IMR-90 (cell line): ENCODE measurements at regions not wholly inside any gene's neighbourhood (a gene's known extent, or its start where the extent isn't known, plus 50 kb on each side); places are given as distances from the start of the nearest gene placed in this dataset.

Experiments
- ATAC-seq: fragments of 200-7000 bp; cut with Tn5 transposase; 2 replicates; pipeline ENCODE4 v1.9.1; 2020; ENCODE audit warnings: low read depth, mild to moderate bottlenecking, moderate library complexity
- BruUV-seq: library from RNA; stranded (reverse); fragments of 400-500 nt; replicated peaks from 2 replicates; lab custom pipeline; 2021; lab: Mats Ljungman, UMichigan
- CTCF ChIA-PET: fragments of 300-600 bp; formaldehyde crosslinking; extraction: SDS; loops from one replicate; lab custom pipeline; 2021; ENCODE audit warnings: antibody characterized with exemption; lab: Yijun Ruan, JAX
- POLR2A ChIA-PET: fragments of 300-600 bp; sonication (Branson Sonifier 250); formaldehyde crosslinking; loops from one replicate; lab custom pipeline; 2022; ENCODE audit warnings: antibody characterized with exemption; ENCODE audit not compliant: unreplicated experiment; lab: Charles Lee
- DNase-seq: peaks from one replicate; pipeline ENCODE4 v3.0.0; 2013
- H2AFZ ChIP-seq: replicated peaks from 2 replicates; pipeline ENCODE3; 2013; ENCODE audit warnings: low read length, mild to moderate bottlenecking; ENCODE audit not compliant: poor library complexity
- H2AK5ac ChIP-seq: 2 replicates; pipeline ENCODE4 v1.6.1; 2013; ENCODE audit warnings: low read depth, low read length, inconsistent platforms
- H2AK9ac ChIP-seq: replicated peaks from 2 replicates; pipeline ENCODE3; 2013; ENCODE audit warnings: mild to moderate bottlenecking, low read depth, low read length, moderate library complexity; ENCODE audit not compliant: poor library complexity
- H2BK120ac ChIP-seq: 2 replicates; pipeline ENCODE4 v1.6.1; 2013; ENCODE audit warnings: low read depth, low read length, inconsistent platforms
- H2BK15ac ChIP-seq: 3 replicates; pipeline ENCODE4 v1.6.1; 2013; ENCODE audit warnings: low read depth, low read length, inconsistent platforms
- H2BK20ac ChIP-seq: 2 replicates; pipeline ENCODE4 v1.6.1; 2013; ENCODE audit warnings: low read depth, mild to moderate bottlenecking, inconsistent platforms, low read length, moderate library complexity
- H2BK5ac ChIP-seq: 2 replicates; pipeline ENCODE4 v1.6.1; 2013; ENCODE audit warnings: mild to moderate bottlenecking, low read depth, low read length, inconsistent platforms; ENCODE audit not compliant: poor library complexity, severe bottlenecking
- H3K14ac ChIP-seq: replicated peaks from 2 replicates; pipeline ENCODE4 v1.6.1; 2013; ENCODE audit warnings: low read depth, low read length, inconsistent platforms
- H3K18ac ChIP-seq: 2 replicates; pipeline ENCODE4 v1.6.1; 2013; ENCODE audit warnings: low read depth, low read length, control low read depth
- H3K23ac ChIP-seq: 2 replicates; pipeline ENCODE4 v1.6.1; 2013; ENCODE audit warnings: low read depth, low read length, inconsistent platforms
- H3K27ac ChIP-seq: 2 replicates; pipeline ENCODE4 v1.5.1; 2013; ENCODE audit warnings: mild to moderate bottlenecking, control low read depth, low read length; ENCODE audit not compliant: insufficient read depth
- H3K27me3 ChIP-seq: 2 replicates; pipeline ENCODE4 v1.6.1; 2013; ENCODE audit warnings: low read length; ENCODE audit not compliant: control insufficient read depth, insufficient read depth
- H3K36me3 ChIP-seq: 2 replicates; pipeline ENCODE4 v1.6.1; 2013; ENCODE audit warnings: low read length, mixed read lengths; ENCODE audit not compliant: control insufficient read depth, insufficient read depth
- H3K4ac ChIP-seq: 2 replicates; pipeline ENCODE4 v1.6.1; 2013; ENCODE audit warnings: low read depth, low read length, inconsistent platforms
- H3K4me1 ChIP-seq: 2 replicates; pipeline ENCODE4 v1.6.1; 2013; ENCODE audit warnings: low read length, mixed read lengths; ENCODE audit not compliant: control insufficient read depth, insufficient read depth
- H3K4me2 ChIP-seq: 2 replicates; pipeline ENCODE4 v1.6.1; 2013; ENCODE audit warnings: low read depth, mild to moderate bottlenecking, control low read depth, low read length, moderate library complexity
- H3K4me3 ChIP-seq: 2 replicates; pipeline ENCODE4 v1.5.1; 2013; ENCODE audit warnings: low read depth, mild to moderate bottlenecking, control low read depth, low read length, moderate library complexity; ENCODE audit not compliant: insufficient read depth
- H3K56ac ChIP-seq: 2 replicates; pipeline ENCODE4 v1.6.1; 2013; ENCODE audit warnings: low read length, inconsistent platforms; ENCODE audit not compliant: insufficient read depth; ENCODE audit errors: extremely low read depth
- H3K79me1 ChIP-seq, 2 experiments: 2 replicates each; pipeline ENCODE4 v1.6.1; 2013; ENCODE audit warnings: low read length in 2 of 2, inconsistent platforms in 1 of 2, low read depth in 1 of 2
- H3K9ac ChIP-seq: 2 replicates; pipeline ENCODE4 v1.6.1; 2013; ENCODE audit warnings: low read depth, low read length, control low read depth
- H3K9me1 ChIP-seq: 2 replicates; pipeline ENCODE4 v1.6.1; 2013; ENCODE audit warnings: low read length, inconsistent platforms; ENCODE audit not compliant: insufficient read depth
- H3K9me3 ChIP-seq: 2 replicates; pipeline ENCODE4 v1.6.1; 2013; ENCODE audit warnings: low read length; ENCODE audit not compliant: control insufficient read depth, insufficient read depth
- H4K20me1 ChIP-seq: 2 replicates; pipeline ENCODE4 v1.6.1; 2013; ENCODE audit warnings: low read length, inconsistent platforms; ENCODE audit not compliant: insufficient read depth
- H4K5ac ChIP-seq: 2 replicates; pipeline ENCODE4 v1.6.1; 2013; ENCODE audit warnings: mild to moderate bottlenecking, low read depth, low read length, control low read depth
- H4K8ac ChIP-seq, 2 experiments: 2 replicates each; pipeline ENCODE4 v1.6.1; 2013; ENCODE audit warnings: low read depth in 2 of 2, low read length in 2 of 2, control low read depth in 1 of 2, inconsistent platforms in 1 of 2
- H4K91ac ChIP-seq: 2 replicates; pipeline ENCODE4 v1.6.1; 2013; ENCODE audit warnings: low read depth, low read length, inconsistent platforms; ENCODE audit not compliant: insufficient read depth
- CHD1 ChIP-seq: IDR thresholded peaks from 2 replicates; pipeline ENCODE4 v1.6.1; 2012; ENCODE audit warnings: low read depth, low read length, improper control_type of control experiment
- MAFK ChIP-seq: IDR thresholded peaks from 2 replicates; pipeline ENCODE4 v1.6.1; 2012; ENCODE audit warnings: low read depth, low read length, improper control_type of control experiment
- MXI1 ChIP-seq: IDR thresholded peaks from 2 replicates; pipeline ENCODE4 v1.6.1; 2012; ENCODE audit warnings: low read depth, mild to moderate bottlenecking, low read length, moderate library complexity, borderline replicate concordance
- RAD21 ChIP-seq: IDR thresholded peaks from 2 replicates; pipeline ENCODE4 v1.6.1; 2012; ENCODE audit warnings: low read length, improper control_type of control experiment
- RCOR1 ChIP-seq: IDR thresholded peaks from 2 replicates; pipeline ENCODE4 v1.6.1; 2012; ENCODE audit warnings: mild to moderate bottlenecking, low read length, improper control_type of control experiment; ENCODE audit not compliant: insufficient replicate concordance
- WGBS, 2 experiments: methylation state at CpG; one replicate each; pipeline versions ENCODE4 v1.1.5 to v1.1.7; 2013; ENCODE audit warnings: missing lambda C conversion rate in 2 of 2; ENCODE audit not compliant: insufficient read length in 1 of 2; ENCODE audit errors: extremely low coverage in 2 of 2; 5-methylcytosine and 5-hydroxymethylcytosine counted together
- dilution Hi-C: fragments of 300-500 bp; cut with HindIII; formaldehyde crosslinking; loops from one replicate; pipeline ENCODE4 v1.14.3; 2018; ENCODE audit warnings: low sequenced_read_pairs; ENCODE audit not compliant: unreplicated experiment
- in situ Hi-C: fragments of 300-500 bp; cut with MboI; formaldehyde crosslinking; loops from 3 replicates; pipeline ENCODE4 v1.14.3; 2019; ENCODE audit warnings: low sequenced_read_pairs, inconsistent platforms, mixed read lengths
- intact Hi-C: fragments of 100-400 bp; cut with micrococcal nuclease; formaldehyde crosslinking; loops from 2 replicates; pipeline ENCODE4 v1.10.0; 2022

DNA sequence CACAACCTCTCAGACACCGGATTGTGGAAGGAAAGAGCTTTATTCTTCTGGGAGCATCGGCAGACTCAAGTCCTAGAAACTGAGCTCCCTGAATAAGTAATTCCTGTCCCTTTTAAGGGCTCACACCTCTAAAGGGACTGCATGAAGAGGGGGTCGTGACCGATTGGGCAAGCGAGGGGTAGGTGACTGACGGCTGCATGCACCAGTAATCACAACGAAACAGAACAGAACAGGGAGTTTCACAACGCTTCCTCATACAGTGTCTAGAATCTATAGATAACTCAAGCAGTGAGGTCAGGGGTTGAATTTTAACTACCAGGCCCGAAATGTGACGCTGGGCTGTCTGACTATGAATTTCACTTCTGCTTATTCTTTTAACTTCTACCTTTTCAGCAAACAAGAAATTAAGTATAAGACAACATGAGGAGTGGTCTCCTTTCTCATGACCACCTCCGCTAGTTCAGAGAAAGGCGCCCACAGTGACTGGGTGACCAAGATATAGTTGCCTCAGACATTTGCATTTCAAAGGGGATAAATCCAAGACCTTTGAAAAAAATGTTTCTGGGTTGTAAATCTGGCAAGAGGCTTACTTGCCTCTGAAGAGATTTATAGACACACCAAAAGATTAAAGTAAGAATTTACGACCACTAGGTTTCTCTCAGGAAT is 88.4 kb upstream of the ATF7IP2 start:
- Histone ChIP-seq H3K18ac (no peak overlapping the region), H3K4me2 (no peak overlapping the region), H2AK5ac (no peak overlapping the region), H4K91ac (no peak overlapping the region), H4K5ac (no peak overlapping the region), H3K36me3 (no peaks in the 10 kb centered on the region), H2AFZ (no peak overlapping the region), H2BK120ac (no peak overlapping the region), H3K9ac (no peak overlapping the region), H3K9me3 (peaks cover 7% of the 10 kb centered on the region), H2AK9ac (no peak overlapping the region), H3K27ac (no peak overlapping the region), H3K4me3 (no peak overlapping the region), H2BK15ac (no peak overlapping the region), H4K20me1 (no peaks in the 10 kb centered on the region), H3K9me1 (no peaks in the 10 kb centered on the region), H2BK20ac (no peak overlapping the region), H3K27me3 (no peaks in the 10 kb centered on the region), H3K56ac (no peak overlapping the region), H3K23ac (no peak overlapping the region), H2BK5ac (no peak overlapping the region), H3K4ac (no peak overlapping the region), H3K79me1 (no peaks in the 10 kb centered on the region), H4K8ac (no peak overlapping the region), H3K4me1 (no peaks in the 10 kb centered on the region), H3K14ac (no peak overlapping the region)
- DNase-seq (no peak), ATAC-seq (no peak)
- intact Hi-C loops = no loop called here
- in situ Hi-C loops = no loop called here
- TF ChIP-seq MAFK (no peak), RAD21 (no peak), RCOR1 (no peak), CHD1 (no peak), MXI1 (no peak)
- no TSS peak for BruUV-seq
- WGBS, 2 experiments = no CpG with 5 or more reads among the region's 13 CpGs
- dilution Hi-C loops = no loop called here
- POLR2A ChIA-PET = no interaction called here
- CTCF ChIA-PET = no interaction called here
